ENCODE measurements at regions not wholly inside any gene's neighbourhood (a gene's known extent, or its start where the extent isn't known, plus 50 kb on each side); places are given as distances from the start of the nearest gene placed in this dataset.

- DNase-seq (ENCODE audit: low read depth): no peak
- no peak overlapping the region for H3K4me3 ChIP-seq (ENCODE audit: low read length)
These were observed 712.5 kb upstream of the NRSN1 start for GRCh38 chr6:23413327-23414050.

GRCh38 chr6:23414051-23414445 is 712.0 kb upstream of the NRSN1 start:
- peak; percentile 45 for TF ChIP-seq CTCF (conservative IDR thresholded peaks at IDR 0.05; ENCODE audit: low read depth, low read length)
- peak; percentile 56 for DNase-seq (ENCODE audit: low read depth)
- H3K4me3 ChIP-seq (ENCODE audit: low read length): no peak overlapping the region

More at GRCh38 chr6:23413327-23414050, 712.5 kb upstream of the NRSN1 start:
- TF ChIP-seq CTCF (conservative IDR thresholded peaks at IDR 0.05; ENCODE audit: low read depth, low read length): no peak

GRCh38 chr6:23414922-23415321 is 711.1 kb upstream of the NRSN1 start:
- no peak overlapping the region for H3K4me3 ChIP-seq (ENCODE audit: low read length)
- DNase-seq (ENCODE audit: low read depth): no peak
- TF ChIP-seq CTCF (conservative IDR thresholded peaks at IDR 0.05; ENCODE audit: low read depth, low read length): no peak

GRCh38 chr6:23415819-23416427 is 710.1 kb upstream of the NRSN1 start:
- H3K4me3 ChIP-seq (ENCODE audit: low read length): no peak overlapping the region
- TF ChIP-seq CTCF (conservative IDR thresholded peaks at IDR 0.05; ENCODE audit: low read depth, low read length): no peak
- DNase-seq (ENCODE audit: low read depth): no peak

- no peak for DNase-seq (ENCODE audit: low read depth)
- no peak for TF ChIP-seq CTCF (conservative IDR thresholded peaks at IDR 0.05; ENCODE audit: low read depth, low read length)
- H3K4me3 ChIP-seq (ENCODE audit: low read length): no peak overlapping the region
These were observed 708.9 kb upstream of the NRSN1 start for GRCh38 chr6:23417133-23417532.

GRCh38 chr6:23418095-23418494 is 707.9 kb upstream of the NRSN1 start:
- no peak overlapping the region for H3K4me3 ChIP-seq (ENCODE audit: low read length)
- DNase-seq (ENCODE audit: low read depth): no peak
- no peak for TF ChIP-seq CTCF (conservative IDR thresholded peaks at IDR 0.05; ENCODE audit: low read depth, low read length)

- H3K4me3 ChIP-seq (ENCODE audit: low read length): no peak overlapping the region
- TF ChIP-seq CTCF (conservative IDR thresholded peaks at IDR 0.05; ENCODE audit: low read depth, low read length): no peak
- no peak for DNase-seq (ENCODE audit: low read depth)
These were observed 707.0 kb upstream of the NRSN1 start for GRCh38 chr6:23419046-23419445.
